ENCODE measurements at regions not wholly inside any gene's neighbourhood (a gene's known extent, or its start where the extent isn't known, plus 50 kb on each side); places are given as distances from the start of the nearest gene placed in this dataset.

DNA sequence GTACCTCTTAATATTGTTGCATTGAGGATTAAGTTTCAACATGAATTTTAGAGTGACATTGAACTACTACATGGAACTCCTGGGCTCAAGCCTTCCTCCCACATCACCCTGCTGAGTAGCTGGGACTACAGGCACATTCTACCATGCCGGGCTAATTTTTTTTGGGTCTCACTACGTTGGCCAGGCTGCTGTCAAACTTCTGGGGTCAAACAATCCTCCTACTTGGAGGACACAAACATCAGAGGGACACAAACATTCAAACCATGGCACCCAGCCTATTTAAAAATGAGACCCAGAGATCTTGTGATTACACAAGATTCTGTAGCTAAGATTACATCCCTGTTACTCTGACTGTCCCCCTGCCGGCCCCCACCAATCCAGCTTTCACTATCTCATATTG, 180.9 kb downstream of the KCNRG start:
- Histone ChIP-seq H3K27me3 (ENCODE audit: control insufficient read depth, insufficient read depth, low read length) (peaks cover 8% of the 10 kb centered on the region), H2AK5ac (ENCODE audit: low read depth, low read length) (no peak overlapping the region), H2BK20ac (ENCODE audit: low read depth, low read length) (no peak overlapping the region), H4K5ac (ENCODE audit: low read depth, low read length) (no peak overlapping the region), H3K56ac (ENCODE audit: extremely low read depth, insufficient read depth, low read length) (no peak overlapping the region), H3K23ac (ENCODE audit: low read depth, low read length) (no peak overlapping the region), H3K4me3 (ENCODE audit: insufficient read depth, low read depth, low read length) (no peak overlapping the region), H3K14ac (replicated peaks; ENCODE audit: low read depth, low read length) (no peak overlapping the region), H3K9me3 (ENCODE audit: control insufficient read depth, insufficient read depth, low read length) (no peaks in the 10 kb centered on the region), H3K36me3 (ENCODE audit: control insufficient read depth, insufficient read depth, low read length) (no peaks in the 10 kb centered on the region), H2BK120ac (ENCODE audit: low read depth, low read length) (no peak overlapping the region), H3K4ac (ENCODE audit: low read depth, low read length) (no peak overlapping the region), H3K27ac (ENCODE audit: insufficient read depth, low read length) (no peak overlapping the region), H2BK15ac (ENCODE audit: low read depth, low read length) (no peak overlapping the region), H3K18ac (ENCODE audit: low read depth, low read length) (no peak overlapping the region), H3K9me1 (ENCODE audit: insufficient read depth, low read length) (no peaks in the 10 kb centered on the region), H3K4me2 (ENCODE audit: low read depth, low read length) (no peak overlapping the region), H2AFZ (replicated peaks; ENCODE audit: low read length, poor library complexity) (no peak overlapping the region), H2BK5ac (ENCODE audit: low read depth, low read length, poor library complexity, severe bottlenecking) (no peak overlapping the region), H3K9ac (ENCODE audit: low read depth, low read length) (no peak overlapping the region), H2AK9ac (replicated peaks; ENCODE audit: low read depth, low read length, poor library complexity) (no peak overlapping the region), H3K79me1 (ENCODE audit: low read depth in 1 of 2, low read length in 2 of 2) (no peaks in the 10 kb centered on the region), H4K91ac (ENCODE audit: insufficient read depth, low read depth, low read length) (no peak overlapping the region), H4K8ac (ENCODE audit: low read depth in 2 of 2, low read length in 2 of 2) (no peak overlapping the region), H4K20me1 (ENCODE audit: insufficient read depth, low read length) (no peaks in the 10 kb centered on the region), H3K4me1 (ENCODE audit: control insufficient read depth, insufficient read depth, low read length) (no peaks in the 10 kb centered on the region; the same call in 1 of the 2 replicates)
- WGBS, 2 experiments (ENCODE audit: extremely low coverage in 2 of 2, insufficient read length in 1 of 2) = 100% methylated on average over 1 of the region's 3 CpGs; no CpG with 5 or more reads in 1 of the 2 experiments
- no peak for TF ChIP-seq BHLHE40 (IDR thresholded peaks at IDR 0.05; ENCODE audit: low read depth, low read length)
- no peak for TF ChIP-seq FOS (IDR thresholded peaks at IDR 0.05; ENCODE audit: low read depth, low read length)
- TF ChIP-seq, protein P1, sequence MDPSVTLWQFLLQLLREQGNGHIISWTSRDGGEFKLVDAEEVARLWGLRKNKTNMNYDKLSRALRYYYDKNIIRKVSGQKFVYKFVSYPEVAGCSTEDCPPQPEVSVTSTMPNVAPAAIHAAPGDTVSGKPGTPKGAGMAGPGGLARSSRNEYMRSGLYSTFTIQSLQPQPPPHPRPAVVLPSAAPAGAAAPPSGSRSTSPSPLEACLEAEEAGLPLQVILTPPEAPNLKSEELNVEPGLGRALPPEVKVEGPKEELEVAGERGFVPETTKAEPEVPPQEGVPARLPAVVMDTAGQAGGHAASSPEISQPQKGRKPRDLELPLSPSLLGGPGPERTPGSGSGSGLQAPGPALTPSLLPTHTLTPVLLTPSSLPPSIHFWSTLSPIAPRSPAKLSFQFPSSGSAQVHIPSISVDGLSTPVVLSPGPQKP (IDR thresholded peaks at IDR 0.05; ENCODE audit: borderline replicate concordance, low read depth, low read length) = no peak
- no peak for TF ChIP-seq MAFK (IDR thresholded peaks at IDR 0.05; ENCODE audit: low read depth, low read length)
- no peak for TF ChIP-seq RFX5 (IDR thresholded peaks at IDR 0.05; ENCODE audit: low read depth, low read length)
- no peak for TF ChIP-seq CEBPB (IDR thresholded peaks at IDR 0.05; ENCODE audit: low read depth, low read length)
- no peak for TF ChIP-seq RCOR1 (IDR thresholded peaks at IDR 0.05; ENCODE audit: insufficient replicate concordance, low read length)
- TF ChIP-seq POLR2A (IDR thresholded peaks at IDR 0.05; ENCODE audit: low read depth, low read length) = no peak
- TF ChIP-seq MXI1 (IDR thresholded peaks at IDR 0.05; ENCODE audit: borderline replicate concordance, low read depth, low read length) = no peak
- ChIA-PET CTCF (no interaction called here), POLR2A (ENCODE audit: unreplicated experiment) (no interaction called here)
- no TSS peak for BruUV-seq (replicated peaks)
- no peak for DNase-seq
- no peak for ATAC-seq (ENCODE audit: low read depth)
- in situ Hi-C loops (cut with MboI; ENCODE audit: low sequenced_read_pairs) (no loop called here), intact Hi-C loops (cut with micrococcal nuclease) (no loop called here), dilution Hi-C loops (cut with HindIII; ENCODE audit: low sequenced_read_pairs, unreplicated experiment) (no loop called here)
